ENCODE measurements at regions not wholly inside any gene's neighbourhood (a gene's known extent, or its start where the extent isn't known, plus 50 kb on each side); places are given as distances from the start of the nearest gene placed in this dataset.

GRCh38 chr5:135234666-135235401 lies 164.2 kb downstream of the MACROH2A1 start:
- no peak for DNase-seq

- DNase-seq = no peak
Observed at GRCh38 chr5:135234242-135234641, 164.8 kb downstream of the MACROH2A1 start.

DNA sequence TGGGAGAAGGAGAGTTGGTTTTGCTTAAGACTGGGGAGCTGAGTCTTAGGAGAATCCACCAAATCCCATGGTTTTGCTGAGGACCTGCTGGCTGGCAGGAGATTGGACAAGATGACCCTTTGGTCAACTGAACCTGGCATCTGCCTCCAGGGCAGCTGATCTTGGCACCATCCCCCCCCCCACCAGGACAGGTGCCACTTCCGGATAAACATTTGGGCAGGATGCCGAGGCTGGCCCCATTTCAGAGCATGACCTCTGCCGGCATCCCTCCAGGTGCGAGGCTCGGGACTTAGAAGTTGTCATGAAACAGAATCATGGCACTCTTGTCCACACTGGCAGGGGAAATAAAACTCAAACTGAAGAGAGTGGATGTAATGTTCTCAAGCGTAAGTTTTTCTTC lies 165.6 kb downstream of the MACROH2A1 start:
- no peak for DNase-seq

GRCh38 chr5:135232958-135233357 lies 166.1 kb downstream of the MACROH2A1 start:
- no peak for DNase-seq

GRCh38 chr5:135231289-135231688 lies 167.7 kb downstream of the MACROH2A1 start:
- no peak for DNase-seq

DNA sequence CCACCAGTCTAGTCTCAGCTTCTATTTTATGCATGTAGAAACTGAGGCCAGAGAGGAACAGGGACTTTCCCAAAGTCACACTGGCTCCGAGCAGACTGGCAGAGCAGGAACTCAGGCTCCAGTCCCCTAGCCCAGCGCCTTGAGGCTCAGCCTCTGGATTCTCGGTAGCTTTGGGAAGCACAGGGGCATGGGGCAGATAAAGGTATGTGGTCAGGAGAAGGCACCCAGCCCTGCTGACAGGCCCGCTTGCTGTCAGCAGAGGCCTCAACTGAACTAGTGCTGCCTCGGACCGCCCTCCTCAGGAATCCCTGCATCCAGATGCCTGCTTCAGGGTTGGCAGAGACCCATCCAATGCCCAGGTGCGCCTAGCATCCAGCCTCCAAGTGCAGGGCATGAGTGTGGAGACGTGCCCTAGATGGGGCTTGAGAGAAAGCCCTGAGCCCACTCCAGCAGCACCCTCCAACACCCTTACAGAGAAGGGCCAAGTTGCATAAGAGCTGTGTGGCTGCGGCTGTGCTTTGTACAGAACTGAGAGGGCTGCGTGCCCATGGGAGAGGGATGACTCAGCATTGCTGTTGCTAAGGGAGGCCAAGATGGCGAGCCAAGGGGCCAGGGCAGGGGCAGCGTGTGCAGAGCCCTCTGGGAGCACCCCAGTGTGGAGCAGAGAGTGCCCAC lies 168.6 kb downstream of the MACROH2A1 start:
- DNase-seq = no peak

GRCh38 chr5:135229679-135230132 lies 169.3 kb downstream of the MACROH2A1 start:
- no peak for DNase-seq

DNA sequence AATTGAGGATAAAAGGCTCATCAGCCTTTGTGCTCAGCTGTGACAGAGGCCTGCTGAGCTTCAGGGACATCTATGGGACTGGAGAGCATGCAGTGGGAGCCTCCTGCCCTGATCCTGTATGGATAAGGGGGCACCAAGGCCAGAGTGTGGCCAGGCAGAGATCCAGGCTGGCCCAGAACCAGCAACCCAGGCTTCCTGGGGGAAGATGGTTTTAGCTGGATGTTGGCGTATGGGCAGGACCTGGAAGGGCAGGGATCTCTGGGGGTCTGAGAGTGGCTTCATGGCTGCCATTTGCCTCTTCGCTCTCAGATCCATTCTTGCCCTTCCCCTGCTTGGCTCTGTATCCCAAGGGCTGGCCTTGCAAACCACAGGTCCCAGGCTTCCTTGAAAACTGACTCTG lies 169.9 kb downstream of the MACROH2A1 start:
- DNase-seq = no peak

GRCh38 chr5:135228222-135228621 lies 170.8 kb downstream of the MACROH2A1 start:
- DNase-seq = no peak

DNA sequence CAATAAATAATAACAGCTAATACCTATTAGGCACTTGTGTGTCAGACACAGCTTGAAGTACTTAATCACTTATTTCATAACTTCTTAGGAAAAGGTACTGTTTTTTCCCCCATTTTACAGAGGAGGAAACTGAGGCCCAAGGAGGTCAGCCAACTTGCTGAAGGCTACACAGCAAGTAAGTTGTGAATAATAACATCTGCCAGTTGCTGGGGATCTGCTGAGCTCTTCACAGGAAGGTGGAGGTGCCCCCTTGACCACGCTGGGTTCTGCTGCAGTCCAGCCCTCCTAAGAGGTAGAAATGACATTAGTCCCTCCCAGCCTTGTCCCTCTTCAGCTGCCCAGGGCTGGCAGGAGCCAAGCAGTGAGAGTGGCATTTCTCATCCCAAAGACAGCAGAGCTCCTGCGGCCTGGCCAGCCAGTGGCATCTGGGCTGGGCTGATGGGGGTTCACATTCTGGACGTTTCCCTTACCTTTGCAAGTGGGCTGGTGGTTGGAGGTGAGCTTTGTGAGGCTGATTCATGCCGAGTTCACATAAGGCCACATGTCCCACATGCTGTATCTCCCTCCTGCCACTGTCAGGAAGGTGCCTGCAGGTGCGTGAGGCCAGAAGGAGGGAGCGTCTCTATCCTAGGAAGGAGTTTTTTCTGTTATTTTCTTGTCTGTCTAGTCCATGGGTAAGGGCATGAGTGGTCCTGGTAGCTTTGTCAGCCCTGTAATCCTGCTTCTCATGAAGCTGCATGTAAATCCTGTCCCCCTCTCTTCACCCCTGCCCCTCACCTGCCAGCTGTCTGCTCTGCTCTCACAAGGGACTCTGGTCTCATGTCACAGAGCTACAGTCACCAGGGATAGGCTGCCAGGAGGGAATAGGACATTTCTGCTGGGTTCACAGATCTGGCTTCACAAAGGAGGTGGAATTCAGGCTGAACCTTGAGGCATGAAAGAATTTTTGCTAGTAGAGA lies 171.7 kb downstream of the MACROH2A1 start:
- no peak for DNase-seq

- no peak for DNase-seq
Observed at GRCh38 chr5:135225856-135226560, 173.0 kb downstream of the MACROH2A1 start.

DNA sequence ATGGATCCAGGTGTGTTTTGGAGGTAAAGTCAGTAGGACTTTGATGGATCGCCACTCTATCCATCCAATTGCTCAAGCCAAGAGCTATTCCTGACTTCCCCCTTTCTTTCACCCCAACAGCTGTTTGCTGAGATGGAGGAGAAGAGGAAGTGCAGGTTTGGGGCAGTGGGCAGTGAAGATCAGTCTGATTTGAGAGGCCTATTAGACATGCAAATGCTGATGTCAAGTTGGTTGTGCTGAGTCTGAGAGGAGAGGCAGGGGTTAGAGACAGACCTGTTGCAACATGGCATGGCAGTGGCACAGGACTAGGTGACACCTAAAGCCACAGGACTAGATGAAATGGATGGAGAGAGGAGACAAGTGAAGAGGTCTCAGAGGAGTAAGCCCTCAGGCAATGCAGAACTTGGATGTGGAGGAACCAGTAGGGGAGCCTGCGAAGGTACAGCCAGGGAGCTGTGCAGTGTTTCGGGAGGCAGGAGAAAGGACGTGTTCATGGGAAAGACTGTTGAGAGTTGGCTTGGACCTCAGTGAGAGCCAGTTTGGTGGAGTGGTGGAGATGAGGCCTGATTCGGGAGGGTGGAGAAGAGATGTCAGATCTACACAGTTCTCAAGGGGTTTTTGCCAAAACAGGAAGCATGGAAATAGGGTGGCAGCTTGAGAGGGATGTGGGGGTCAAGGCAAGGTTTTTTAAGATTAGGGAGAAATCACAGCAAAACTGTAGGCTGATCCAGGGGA lies 175.0 kb downstream of the MACROH2A1 start:
- no peak for DNase-seq

DNA sequence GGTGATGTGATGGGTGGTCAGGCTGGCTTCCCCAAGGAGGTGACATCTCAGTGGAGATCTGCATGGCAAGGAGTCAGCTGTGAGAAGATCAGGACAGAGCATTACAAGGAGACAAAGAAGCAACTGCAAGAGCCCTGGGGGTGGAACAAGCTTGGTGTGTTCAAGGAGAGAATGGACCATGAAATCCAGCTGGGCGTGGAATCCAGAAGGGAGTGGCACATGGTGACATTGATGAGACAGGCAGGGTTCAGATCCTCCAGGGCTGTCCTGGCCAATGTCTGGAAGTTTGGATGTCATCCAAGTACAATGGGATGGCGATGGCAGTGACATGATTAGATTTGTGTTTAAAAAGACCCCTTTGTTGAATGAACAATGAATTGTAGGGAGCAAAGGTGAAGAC lies 175.6 kb downstream of the MACROH2A1 start:
- no peak for DNase-seq

- DNase-seq = no peak
Observed at GRCh38 chr5:135222771-135223170, 176.3 kb downstream of the MACROH2A1 start.

GRCh38 chr5:135222171-135222681 lies 176.8 kb downstream of the MACROH2A1 start:
- no peak for DNase-seq

DNA sequence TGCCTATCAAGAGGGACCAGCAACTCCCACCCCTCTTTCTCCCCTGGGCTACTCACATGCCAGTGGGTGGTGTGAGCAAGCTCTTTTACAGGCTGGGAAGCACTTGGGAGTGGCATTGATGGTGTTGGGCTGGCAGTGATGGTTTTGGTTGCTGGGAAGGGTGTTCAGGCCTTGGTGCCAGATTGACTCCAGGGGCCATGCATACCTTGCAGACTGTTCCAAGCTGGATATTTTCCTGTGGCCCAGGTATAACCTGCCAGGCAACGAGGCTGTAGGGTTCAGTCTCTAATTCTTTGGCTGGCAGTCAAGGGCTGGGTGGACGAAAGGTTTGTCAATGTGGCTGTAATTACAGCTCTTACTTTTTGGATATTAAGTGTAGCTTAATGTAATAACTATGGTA lies 177.3 kb downstream of the MACROH2A1 start:
- DNase-seq = no peak

DNA sequence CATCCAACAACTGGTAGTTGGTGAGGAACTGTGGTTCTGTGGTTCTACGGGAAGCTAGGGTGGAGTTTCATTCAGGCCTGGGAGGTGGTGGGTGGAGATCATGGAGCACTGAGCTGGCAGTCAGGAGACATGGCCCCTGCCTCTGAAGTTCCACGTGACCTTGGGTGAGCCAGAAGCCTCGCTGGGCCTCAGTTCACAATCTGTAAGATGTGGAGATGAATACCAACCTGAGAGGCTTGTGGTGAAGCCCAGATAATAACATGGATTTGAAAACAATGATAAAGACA lies 177.9 kb downstream of the MACROH2A1 start:
- DNase-seq = no peak

GRCh38 chr5:135220394-135221186 lies 178.4 kb downstream of the MACROH2A1 start:
- no peak for DNase-seq

GRCh38 chr5:135219868-135220267 lies 179.2 kb downstream of the MACROH2A1 start:
- no peak for DNase-seq

DNA sequence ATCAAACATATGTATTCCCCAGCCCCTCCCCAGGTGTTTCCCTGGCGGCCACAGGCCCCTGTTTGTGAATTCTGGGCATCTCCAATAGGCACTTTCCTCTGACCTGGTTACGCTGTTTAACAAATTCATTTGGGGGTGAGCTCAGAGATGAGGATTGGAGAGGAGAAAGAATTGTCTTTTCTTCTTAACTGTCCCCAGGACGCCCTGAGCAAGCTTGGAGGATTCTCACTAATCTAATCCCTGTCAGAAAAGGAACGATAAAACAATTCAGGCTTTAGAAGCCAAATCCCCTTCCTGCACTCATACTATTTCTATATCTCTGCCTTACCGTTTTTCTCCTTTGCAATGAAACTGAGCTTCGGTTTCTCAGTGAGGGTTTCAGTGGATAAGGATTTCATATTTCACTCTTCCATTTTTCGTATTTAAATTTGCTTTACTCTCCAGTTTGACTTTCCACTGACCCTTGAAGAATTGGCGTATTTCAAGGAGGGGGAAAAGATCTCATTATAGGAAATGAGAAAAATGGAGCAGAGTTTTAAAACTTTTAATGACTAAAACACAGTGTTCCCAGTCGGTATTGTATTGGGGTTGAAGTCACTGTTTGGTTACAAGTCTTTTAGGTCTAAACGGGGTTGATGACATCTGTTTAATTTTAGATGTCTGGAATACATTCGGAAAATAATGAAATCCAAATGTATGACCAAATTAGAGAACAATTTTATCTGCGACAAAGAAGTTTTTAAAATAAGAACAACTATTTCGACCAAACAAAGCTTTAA lies 180.1 kb downstream of the MACROH2A1 start:
- no peak for DNase-seq

- DNase-seq = no peak
Observed at GRCh38 chr5:135218486-135218755, 180.6 kb downstream of the MACROH2A1 start.

Data from NCI-H1092 treated with DMSO at 0.1 percent for 48 hours (cell line).